ENCODE measurements at regions not wholly inside any gene's neighbourhood (a gene's known extent, or its start where the extent isn't known, plus 50 kb on each side); places are given as distances from the start of the nearest gene placed in this dataset.

- H3K36me3 ChIP-seq (ENCODE audit: control insufficient read depth in 1 of 2, insufficient read depth in 2 of 2, low read depth in 1 of 2, low read length in 2 of 2), result no peaks in the 10 kb centered on the region
- no peak overlapping the region for H4K8ac ChIP-seq (ENCODE audit: low read length)
- H3K4me1 ChIP-seq (ENCODE audit: control insufficient read depth, insufficient read depth, low read depth, low read length), result no peaks in the 10 kb centered on the region
- H2BK120ac ChIP-seq (ENCODE audit: low read depth, low read length), result no peak overlapping the region
- no peak overlapping the region for H2BK15ac ChIP-seq (ENCODE audit: low read depth, poor library complexity, severe bottlenecking)
- no peak overlapping the region for H2BK12ac ChIP-seq (ENCODE audit: low read length in 2 of 2)
- peaks cover 5% of the 10 kb centered on the region for H3K9me3 ChIP-seq (ENCODE audit: control insufficient read depth, low read length)
- H3K4ac ChIP-seq (ENCODE audit: low read depth in 1 of 2, low read length in 2 of 2), result no peak overlapping the region
- H3K27ac ChIP-seq (ENCODE audit: low read length, poor library complexity, severe bottlenecking), result no peak overlapping the region
- no peak for DNase-seq
- H3K9ac ChIP-seq (ENCODE audit: low read length), result no peak overlapping the region
- no peak overlapping the region for H3K18ac ChIP-seq (ENCODE audit: low read depth in 1 of 2, low read length in 2 of 2)
- H2AFZ ChIP-seq (ENCODE audit: low read depth, low read length), result no peak overlapping the region
- H3K27me3 ChIP-seq (ENCODE audit: control insufficient read depth in 1 of 2, insufficient read depth in 1 of 2, low read length in 2 of 2), result no peaks in the 10 kb centered on the region
- H4K91ac ChIP-seq (ENCODE audit: low read length), result no peak overlapping the region
- H3K79me1 ChIP-seq (replicated peaks; ENCODE audit: low read length, poor library complexity, severe bottlenecking), result no peaks in the 10 kb centered on the region
- no peak overlapping the region for H3K4me2 ChIP-seq (ENCODE audit: low read length, poor library complexity, severe bottlenecking)
- WGBS, result no CpG with 5 or more reads among the region's 1 CpG
- H2BK5ac ChIP-seq (ENCODE audit: low read depth, low read length, poor library complexity, severe bottlenecking), result no peak overlapping the region
- H3K14ac ChIP-seq (ENCODE audit: low read length in 2 of 2), result no peak overlapping the region
- no peak overlapping the region for H2AK5ac ChIP-seq (ENCODE audit: low read length, severe bottlenecking)
- no peak overlapping the region for H3K4me3 ChIP-seq (ENCODE audit: insufficient read depth in 1 of 2, low read depth in 1 of 2, low read length in 2 of 2)
- no peak overlapping the region for H3K23ac ChIP-seq (ENCODE audit: low read length in 2 of 2)
Measured at GRCh38 chr18:42657551-42657950, 457.9 kb downstream of the RIT2 start.

GRCh38 chr18:42658171-42658570, 457.3 kb downstream of the RIT2 start:
- Histone ChIP-seq H4K8ac (ENCODE audit: low read length) (no peak overlapping the region), H3K79me1 (replicated peaks; ENCODE audit: low read length, poor library complexity, severe bottlenecking) (no peaks in the 10 kb centered on the region), H2BK15ac (ENCODE audit: low read depth, poor library complexity, severe bottlenecking) (no peak overlapping the region), H2BK12ac (ENCODE audit: low read length in 2 of 2) (no peak overlapping the region), H3K18ac (ENCODE audit: low read depth in 1 of 2, low read length in 2 of 2) (no peak overlapping the region), H2BK5ac (ENCODE audit: low read depth, low read length, poor library complexity, severe bottlenecking) (no peak overlapping the region), H3K9me3 (ENCODE audit: control insufficient read depth, low read length) (no peaks in the 10 kb centered on the region), H3K4me2 (ENCODE audit: low read length, poor library complexity, severe bottlenecking) (no peak overlapping the region), H3K14ac (ENCODE audit: low read length in 2 of 2) (no peak overlapping the region), H2AK5ac (ENCODE audit: low read length, severe bottlenecking) (no peak overlapping the region), H3K9ac (ENCODE audit: low read length) (no peak overlapping the region), H3K4me1 (ENCODE audit: control insufficient read depth, insufficient read depth, low read depth, low read length) (no peaks in the 10 kb centered on the region), H2AFZ (ENCODE audit: low read depth, low read length) (no peak overlapping the region), H3K36me3 (ENCODE audit: control insufficient read depth in 1 of 2, insufficient read depth in 2 of 2, low read depth in 1 of 2, low read length in 2 of 2) (no peaks in the 10 kb centered on the region), H3K27me3 (ENCODE audit: control insufficient read depth in 1 of 2, insufficient read depth in 1 of 2, low read length in 2 of 2) (no peaks in the 10 kb centered on the region), H3K4me3 (ENCODE audit: insufficient read depth in 1 of 2, low read depth in 1 of 2, low read length in 2 of 2) (no peak overlapping the region), H3K4ac (ENCODE audit: low read depth in 1 of 2, low read length in 2 of 2) (no peak overlapping the region), H3K27ac (ENCODE audit: low read length, poor library complexity, severe bottlenecking) (no peak overlapping the region), H4K91ac (ENCODE audit: low read length) (no peak overlapping the region), H2BK120ac (ENCODE audit: low read depth, low read length) (no peak overlapping the region), H3K23ac (ENCODE audit: low read length in 2 of 2) (no peak overlapping the region)
- DNase-seq, result no peak
- WGBS, result 67% methylated on average over 1 of the region's 3 CpGs

- H3K79me1 ChIP-seq (replicated peaks; ENCODE audit: low read length, poor library complexity, severe bottlenecking), result no peaks in the 10 kb centered on the region
- no peak overlapping the region for H3K14ac ChIP-seq (ENCODE audit: low read length in 2 of 2)
- H2BK12ac ChIP-seq (ENCODE audit: low read length in 2 of 2), result no peak overlapping the region
Measured at GRCh38 chr18:42659187-42659586, 456.3 kb downstream of the RIT2 start.

GRCh38 chr18:42670860-42671259, 444.6 kb downstream of the RIT2 start:
- H4K91ac ChIP-seq (ENCODE audit: low read length), result no peak overlapping the region
- no peak overlapping the region for H4K8ac ChIP-seq (ENCODE audit: low read length)
- no peak overlapping the region for H3K23ac ChIP-seq (ENCODE audit: low read length in 2 of 2)
- no peak overlapping the region for H3K18ac ChIP-seq (ENCODE audit: low read depth in 1 of 2, low read length in 2 of 2)
- WGBS, result no CpG with 5 or more reads among the region's 4 CpGs
- no peak overlapping the region for H2BK12ac ChIP-seq (ENCODE audit: low read length in 2 of 2)
- no peak overlapping the region for H2AK5ac ChIP-seq (ENCODE audit: low read length, severe bottlenecking)
- no peak for DNase-seq
- H3K4ac ChIP-seq (ENCODE audit: low read depth in 1 of 2, low read length in 2 of 2), result no peak overlapping the region
- H3K4me1 ChIP-seq (ENCODE audit: control insufficient read depth, insufficient read depth, low read depth, low read length), result no peaks in the 10 kb centered on the region
- H3K36me3 ChIP-seq (ENCODE audit: control insufficient read depth in 1 of 2, insufficient read depth in 2 of 2, low read depth in 1 of 2, low read length in 2 of 2), result no peaks in the 10 kb centered on the region
- H3K27ac ChIP-seq (ENCODE audit: low read length, poor library complexity, severe bottlenecking), result no peak overlapping the region
- H3K4me2 ChIP-seq (ENCODE audit: low read length, poor library complexity, severe bottlenecking), result no peak overlapping the region
- H2BK5ac ChIP-seq (ENCODE audit: low read depth, low read length, poor library complexity, severe bottlenecking), result no peak overlapping the region
- no peak overlapping the region for H3K4me3 ChIP-seq (ENCODE audit: insufficient read depth in 1 of 2, low read depth in 1 of 2, low read length in 2 of 2)
- H3K14ac ChIP-seq (ENCODE audit: low read length in 2 of 2), result no peak overlapping the region
- no peak overlapping the region for H2BK120ac ChIP-seq (ENCODE audit: low read depth, low read length)
- H2BK15ac ChIP-seq (ENCODE audit: low read depth, poor library complexity, severe bottlenecking), result no peak overlapping the region
- H3K9ac ChIP-seq (ENCODE audit: low read length), result no peak overlapping the region
- no peaks in the 10 kb centered on the region for H3K9me3 ChIP-seq (ENCODE audit: control insufficient read depth, low read length)
- no peak overlapping the region for H2AFZ ChIP-seq (ENCODE audit: low read depth, low read length)
- no peaks in the 10 kb centered on the region for H3K27me3 ChIP-seq (ENCODE audit: control insufficient read depth in 1 of 2, insufficient read depth in 1 of 2, low read length in 2 of 2)
- no peaks in the 10 kb centered on the region for H3K79me1 ChIP-seq (replicated peaks; ENCODE audit: low read length, poor library complexity, severe bottlenecking)

More at GRCh38 chr18:42659187-42659586, 456.3 kb downstream of the RIT2 start:
- no peak overlapping the region for H3K4ac ChIP-seq (ENCODE audit: low read depth in 1 of 2, low read length in 2 of 2)
- H2AFZ ChIP-seq (ENCODE audit: low read depth, low read length), result no peak overlapping the region
- WGBS, result 100% methylated on average over 1 of the region's 1 CpG
- H3K23ac ChIP-seq (ENCODE audit: low read length in 2 of 2), result no peak overlapping the region
- no peaks in the 10 kb centered on the region for H3K4me1 ChIP-seq (ENCODE audit: control insufficient read depth, insufficient read depth, low read depth, low read length)
- no peak overlapping the region for H3K4me2 ChIP-seq (ENCODE audit: low read length, poor library complexity, severe bottlenecking)
- no peak overlapping the region for H2BK5ac ChIP-seq (ENCODE audit: low read depth, low read length, poor library complexity, severe bottlenecking)
- no peak for DNase-seq
- no peak overlapping the region for H3K27ac ChIP-seq (ENCODE audit: low read length, poor library complexity, severe bottlenecking)
- no peak overlapping the region for H4K91ac ChIP-seq (ENCODE audit: low read length)
- H3K9me3 ChIP-seq (ENCODE audit: control insufficient read depth, low read length), result no peaks in the 10 kb centered on the region
- H2AK5ac ChIP-seq (ENCODE audit: low read length, severe bottlenecking), result no peak overlapping the region
- H3K4me3 ChIP-seq (ENCODE audit: insufficient read depth in 1 of 2, low read depth in 1 of 2, low read length in 2 of 2), result no peak overlapping the region
- no peak overlapping the region for H3K18ac ChIP-seq (ENCODE audit: low read depth in 1 of 2, low read length in 2 of 2)
- no peak overlapping the region for H4K8ac ChIP-seq (ENCODE audit: low read length)
- H3K9ac ChIP-seq (ENCODE audit: low read length), result no peak overlapping the region
- H3K27me3 ChIP-seq (ENCODE audit: control insufficient read depth in 1 of 2, insufficient read depth in 1 of 2, low read length in 2 of 2), result no peaks in the 10 kb centered on the region
- H2BK15ac ChIP-seq (ENCODE audit: low read depth, poor library complexity, severe bottlenecking), result no peak overlapping the region
- H2BK120ac ChIP-seq (ENCODE audit: low read depth, low read length), result no peak overlapping the region
- no peaks in the 10 kb centered on the region for H3K36me3 ChIP-seq (ENCODE audit: control insufficient read depth in 1 of 2, insufficient read depth in 2 of 2, low read depth in 1 of 2, low read length in 2 of 2)

Measured in mesenchymal stem cell (in vitro differentiated cells and primary cell).